Tibial artery (tissue), 4 donors: ENCODE measurements at regions not wholly inside any gene's neighbourhood (a gene's known extent, or its start where the extent isn't known, plus 50 kb on each side); places are given as distances from the start of the nearest gene placed in this dataset.

ENCODE experiments used
- DNase-seq, 2 donors: peaks; one replicate each; pipeline ENCODE4 v3.0.0-alpha.2; 2019
- H3K27ac ChIP-seq, 2 donors: fragments of 200-600 bp; sonication (generic) in 1 of 2; 1 replicate in 1 of 2; 2 replicates in 1 of 2; pipeline ENCODE4 v1.5.1; 2018 to 2019; ENCODE audit warnings: mild to moderate bottlenecking in 1 of 2
- H3K27me3 ChIP-seq, 2 donors: fragments of 200-600 bp; sonication (generic) in 1 of 2; one replicate each; pipeline versions ENCODE4 v1.5.1 to v1.6.0; 2016 to 2019
- H3K36me3 ChIP-seq, 3 donors: fragments of 200-600 bp; sonication (generic) in 2 of 3; one replicate each; pipeline ENCODE4 v1.5.1; 2016 to 2019; ENCODE audit warnings: mild to moderate bottlenecking in 2 of 3
- H3K4me1 ChIP-seq, 4 donors: fragments of 200-600 bp; sonication (generic) in 2 of 4; 1 replicate in 3 of 4; 2 replicates in 1 of 4; pipeline ENCODE4 v1.5.1; 2016 to 2019
- H3K4me3 ChIP-seq, 2 donors: fragments of 200-600 bp; sonication (generic) in 1 of 2; 1 replicate in 1 of 2; 2 replicates in 1 of 2; pipeline ENCODE4 v1.5.1; 2018 to 2019; ENCODE audit warnings: mild to moderate bottlenecking in 2 of 2
- H3K9me3 ChIP-seq, 3 donors: fragments of 200-600 bp; sonication (generic) in 1 of 3; one replicate each; pipeline ENCODE4 v1.5.1; 2016 to 2019
- CTCF ChIP-seq, 2 experiments: fragments of 200-600 bp in 1 of 2; fragments of 450-650 bp in 1 of 2; IDR thresholded peaks; one replicate each; pipeline ENCODE4 v1.5.1; 2017 to 2019; ENCODE audit warnings: antibody characterized with exemption in 2 of 2, mild to moderate bottlenecking in 1 of 2, moderate library complexity in 1 of 2
- intact Hi-C: fragments of 100-400 bp; cut with DNase I; formaldehyde crosslinking; loops from one replicate; pipeline ENCODE4 v1.15.0; 2023; ENCODE audit warnings: low total_unique reads

GRCh38 chr4:179586460-179586859, 2144.2 kb upstream of the AGA start:
- Histone ChIP-seq H3K27me3 (no peaks in the 10 kb centered on the region), H3K36me3 (no peaks in the 10 kb centered on the region), H3K4me3 (no peak overlapping the region), H3K27ac (no peak overlapping the region), H3K4me1 (no peaks in the 10 kb centered on the region), H3K9me3 (no peaks in the 10 kb centered on the region)
- DNase-seq = no peak
- TF ChIP-seq CTCF (IDR thresholded peaks at IDR 0.05) = no peak
- intact Hi-C loops = no loop called here

GRCh38 chr4:179595671-179596410, 2153.6 kb upstream of the AGA start:
- Histone ChIP-seq H3K9me3 (no peaks in the 10 kb centered on the region), H3K4me3 (no peak overlapping the region), H3K27ac (no peak overlapping the region), H3K36me3 (no peaks in the 10 kb centered on the region), H3K4me1 (no peaks in the 10 kb centered on the region), H3K27me3 (no peaks in the 10 kb centered on the region)
- TF ChIP-seq CTCF (IDR thresholded peaks at IDR 0.05) = no peak
- intact Hi-C loops = no loop called here
- no peak for DNase-seq

- H3K27me3 ChIP-seq = no peaks in the 10 kb centered on the region
- no peaks in the 10 kb centered on the region for H3K36me3 ChIP-seq
- intact Hi-C loops = no loop called here
- DNase-seq = no peak
- no peak for TF ChIP-seq CTCF (IDR thresholded peaks at IDR 0.05)
- H3K27ac ChIP-seq = no peak overlapping the region
- H3K4me1 ChIP-seq = no peaks in the 10 kb centered on the region
- H3K9me3 ChIP-seq = no peaks in the 10 kb centered on the region
- H3K4me3 ChIP-seq = no peak overlapping the region
These were observed 2154.4 kb upstream of the AGA start for GRCh38 chr4:179596621-179597020.

- H3K9me3 ChIP-seq = no peaks in the 10 kb centered on the region
- intact Hi-C loops = no loop called here
- DNase-seq = no peak
- H3K36me3 ChIP-seq = no peaks in the 10 kb centered on the region
- no peak overlapping the region for H3K27ac ChIP-seq
- no peaks in the 10 kb centered on the region for H3K4me1 ChIP-seq
- no peak overlapping the region for H3K4me3 ChIP-seq
- H3K27me3 ChIP-seq = no peaks in the 10 kb centered on the region
- TF ChIP-seq CTCF (IDR thresholded peaks at IDR 0.05) = no peak
These were observed 2155.1 kb upstream of the AGA start for GRCh38 chr4:179597301-179597700.

- Histone ChIP-seq H3K27ac (no peak overlapping the region), H3K27me3 (no peaks in the 10 kb centered on the region), H3K36me3 (no peaks in the 10 kb centered on the region), H3K4me3 (no peak overlapping the region), H3K4me1 (no peaks in the 10 kb centered on the region), H3K9me3 (no peaks in the 10 kb centered on the region)
- DNase-seq = no peak
- intact Hi-C loops = no loop called here
- no peak for TF ChIP-seq CTCF (IDR thresholded peaks at IDR 0.05)
These were observed 2159.4 kb upstream of the AGA start for GRCh38 chr4:179601671-179602070.

- H3K4me1 ChIP-seq = no peaks in the 10 kb centered on the region
- no peaks in the 10 kb centered on the region for H3K27me3 ChIP-seq
- DNase-seq = no peak
- H3K36me3 ChIP-seq = no peaks in the 10 kb centered on the region
- no peak overlapping the region for H3K27ac ChIP-seq
- no peaks in the 10 kb centered on the region for H3K9me3 ChIP-seq
- no peak overlapping the region for H3K4me3 ChIP-seq
- no peak for TF ChIP-seq CTCF (IDR thresholded peaks at IDR 0.05)
- intact Hi-C loops = no loop called here
These were observed 2163.0 kb upstream of the AGA start for GRCh38 chr4:179605196-179605595.
